HG03159 (cell line): ENCODE measurements at regions not wholly inside any gene's neighbourhood (a gene's known extent, or its start where the extent isn't known, plus 50 kb on each side); places are given as distances from the start of the nearest gene placed in this dataset.

ENCODE experiments used
- ATAC-seq: cut with Tn5 transposase; IDR thresholded peaks from one replicate; pipeline ENCODE4 v1.9.1; 2021; ENCODE audit warnings: mild to moderate bottlenecking, moderate library complexity; ENCODE audit not compliant: unreplicated experiment

- no peak for ATAC-seq
Measured at GRCh38 chr16:17676171-17676570, 205.4 kb upstream of the XYLT1 start.

- no peak for ATAC-seq
Measured at GRCh38 chr16:17668386-17668785, 197.6 kb upstream of the XYLT1 start.

DNA sequence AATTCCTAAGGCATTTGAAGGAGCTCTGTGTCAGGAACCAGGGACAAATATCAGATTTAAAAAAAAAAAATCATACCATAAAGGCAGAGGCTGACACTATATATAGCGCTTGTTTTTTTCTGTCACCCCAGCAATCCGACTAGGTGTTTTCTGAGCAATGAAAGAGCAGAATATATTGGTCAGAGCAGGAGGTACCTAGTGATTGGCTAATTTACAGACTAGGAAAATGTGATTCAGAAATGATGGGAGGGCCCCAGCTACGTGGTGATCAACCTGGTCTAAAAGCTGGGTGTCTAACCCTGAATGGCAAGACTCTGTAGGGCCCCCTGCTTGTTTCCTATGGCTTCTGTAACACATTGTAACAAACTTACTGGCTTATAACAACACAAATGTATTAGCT lies 195.5 kb upstream of the XYLT1 start:
- no peak for ATAC-seq

DNA sequence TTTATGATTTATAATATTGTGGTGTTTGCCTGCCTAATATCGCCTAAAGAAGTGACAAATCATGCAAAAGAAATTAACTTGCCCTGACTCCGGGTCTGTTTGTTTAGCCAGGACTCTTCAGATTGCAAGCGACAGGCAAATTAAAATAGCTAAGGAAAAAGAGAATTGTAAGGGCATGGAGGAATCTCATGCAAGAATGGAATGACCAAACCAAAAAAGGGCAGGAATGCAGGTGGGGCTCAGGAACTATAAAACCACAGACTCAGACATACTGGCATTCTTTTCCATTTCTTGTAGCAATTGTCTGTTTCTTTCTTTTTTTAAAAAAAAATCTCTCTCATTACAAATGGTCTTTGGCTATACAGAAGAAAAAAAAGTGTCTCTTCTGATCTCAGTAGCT lies 188.1 kb upstream of the XYLT1 start:
- no peak for ATAC-seq

- ATAC-seq, result no peak
Measured at GRCh38 chr16:17657045-17657444, 186.3 kb upstream of the XYLT1 start.

GRCh38 chr16:17654571-17654970 lies 183.8 kb upstream of the XYLT1 start:
- no peak for ATAC-seq

GRCh38 chr16:17654142-17654541 lies 183.4 kb upstream of the XYLT1 start:
- no peak for ATAC-seq

GRCh38 chr16:17647879-17648872 lies 177.4 kb upstream of the XYLT1 start:
- ATAC-seq, result no peak

DNA sequence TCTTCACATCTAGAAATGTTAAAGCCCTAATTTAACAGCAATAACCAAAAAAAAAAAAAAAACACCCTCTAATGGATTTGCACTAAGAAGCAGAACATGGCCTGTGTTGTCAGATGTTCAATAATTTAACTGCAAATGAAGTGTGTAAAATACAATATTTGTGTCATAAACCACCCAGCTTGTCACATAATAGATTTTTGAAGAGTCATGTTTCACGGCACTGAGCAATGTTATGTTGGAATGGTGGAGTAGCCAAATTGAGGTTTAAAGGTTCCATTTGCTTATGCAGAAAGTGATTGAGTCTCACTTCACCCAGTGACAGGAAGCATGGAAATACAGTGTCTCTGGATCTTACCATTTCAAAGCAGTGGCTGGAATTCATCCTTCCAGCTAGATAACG lies 173.2 kb upstream of the XYLT1 start:
- no peak for ATAC-seq

- no peak for ATAC-seq
Measured at GRCh38 chr16:17641990-17642389, 171.2 kb upstream of the XYLT1 start.

DNA sequence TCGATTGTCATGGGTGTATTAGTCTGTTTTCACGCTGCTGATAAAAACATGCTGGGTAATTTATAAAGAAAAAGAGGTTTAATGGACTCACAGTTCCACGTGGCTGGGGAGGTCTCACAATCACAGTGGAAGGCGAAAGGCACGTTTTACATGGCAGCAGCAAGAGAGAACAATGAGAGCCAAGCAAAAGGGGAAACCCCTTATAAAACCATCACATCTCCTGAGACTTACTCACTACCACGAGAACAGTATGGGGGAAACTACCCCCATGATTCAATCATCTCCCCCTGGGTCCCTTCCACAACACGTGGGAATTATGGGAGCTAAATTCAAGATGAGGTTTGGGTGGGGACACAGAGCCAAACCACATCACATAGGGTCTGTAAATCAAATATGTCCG lies 167.4 kb upstream of the XYLT1 start:
- no peak for ATAC-seq

- ATAC-seq, result no peak
Measured at GRCh38 chr16:17635183-17635582, 164.4 kb upstream of the XYLT1 start.

DNA sequence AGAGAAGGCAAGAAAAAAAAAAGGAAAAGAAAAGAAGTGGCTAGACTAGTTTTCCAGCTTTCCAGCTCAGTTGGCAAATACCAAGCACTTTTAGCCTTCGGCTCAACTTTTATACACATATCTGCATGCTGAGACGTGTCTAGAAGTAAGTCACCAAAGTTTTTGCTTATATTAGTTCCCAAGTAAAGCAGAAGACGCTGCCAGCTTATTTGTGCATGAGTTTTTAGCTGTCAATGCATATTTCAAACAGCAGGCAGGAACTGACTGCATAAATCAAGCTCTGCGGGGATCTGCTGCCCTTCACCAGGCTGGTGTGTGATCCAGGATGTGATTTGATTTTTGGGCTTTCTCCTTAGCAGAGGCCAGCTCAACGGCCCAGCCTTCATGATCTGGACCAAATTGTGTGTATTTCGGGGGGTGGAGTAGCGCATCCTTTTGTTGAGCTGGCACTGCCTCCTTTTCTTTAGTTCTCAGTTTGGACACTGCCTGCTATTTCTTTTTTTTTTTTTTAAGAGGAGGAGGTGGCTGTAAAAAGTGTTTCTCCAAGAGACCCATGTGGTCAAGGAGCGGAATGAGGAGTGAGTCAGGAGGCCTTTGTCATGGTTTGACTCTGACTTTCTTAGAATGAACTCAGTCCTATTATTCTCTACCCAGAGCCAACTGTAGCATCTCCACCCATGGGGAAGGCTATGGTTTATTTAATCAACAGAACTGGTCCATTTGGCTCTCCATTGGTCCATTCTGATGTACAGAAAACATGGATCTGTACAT lies 162.6 kb upstream of the XYLT1 start:
- no peak for ATAC-seq

- ATAC-seq, result no peak
Measured at GRCh38 chr16:17632667-17633066, 161.9 kb upstream of the XYLT1 start.

DNA sequence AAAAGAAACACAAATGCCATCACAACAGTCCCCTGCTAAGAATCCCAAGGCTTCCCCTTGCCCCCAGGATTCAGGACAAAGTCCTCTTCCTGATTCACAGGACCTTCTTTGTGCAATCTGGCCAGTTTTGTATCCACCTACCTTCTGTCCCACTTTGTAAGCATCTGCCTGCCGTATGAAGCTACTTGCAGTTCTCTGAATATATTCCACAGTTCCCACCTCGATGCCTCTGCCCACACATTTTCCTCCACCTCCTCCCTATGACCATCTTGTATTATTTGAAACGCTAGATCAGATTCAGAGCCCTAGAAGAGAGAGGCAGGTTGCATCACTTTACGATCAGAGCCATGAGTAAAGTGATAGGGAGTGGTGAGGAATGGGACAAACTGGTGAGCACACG lies 159.2 kb upstream of the XYLT1 start:
- ATAC-seq, result no peak

DNA sequence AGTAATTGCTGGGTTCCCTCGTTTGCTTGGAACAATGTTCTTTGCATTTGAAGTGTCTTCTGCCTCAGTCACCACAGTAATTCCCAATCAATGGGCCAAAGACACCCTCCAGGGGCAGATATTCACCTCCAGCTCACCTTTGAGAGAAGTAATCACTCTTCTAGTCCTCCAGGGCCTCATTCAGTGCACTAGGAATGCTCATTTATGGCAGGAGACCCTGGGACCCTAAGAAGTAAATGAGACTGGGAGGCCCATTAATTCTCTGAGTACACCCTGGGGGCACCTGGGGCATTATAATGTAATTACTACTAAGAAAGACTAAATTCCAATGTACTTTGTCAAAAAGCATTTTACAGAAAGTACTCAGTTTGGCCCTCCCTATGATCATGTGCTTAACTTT lies 158.2 kb upstream of the XYLT1 start:
- ATAC-seq, result no peak

DNA sequence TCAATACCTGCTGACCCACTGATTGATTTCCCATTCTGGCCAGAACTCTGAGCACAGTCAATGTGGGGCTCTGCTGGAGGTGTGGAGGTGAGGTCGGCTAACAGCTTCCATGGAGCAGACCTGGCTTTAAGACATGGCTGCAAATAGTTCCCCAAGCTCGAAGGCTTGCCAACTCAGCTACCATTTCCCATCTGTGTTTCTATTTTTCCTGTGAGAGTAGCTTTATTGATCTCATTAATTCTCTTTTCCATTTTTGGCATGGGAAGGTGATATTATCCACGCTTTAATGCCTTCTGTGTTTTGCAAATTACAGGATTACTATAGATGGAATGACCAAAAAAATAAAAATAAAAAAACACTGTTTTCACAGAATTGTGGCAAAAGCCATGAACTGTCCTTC lies 151.6 kb upstream of the XYLT1 start:
- no peak for ATAC-seq

DNA sequence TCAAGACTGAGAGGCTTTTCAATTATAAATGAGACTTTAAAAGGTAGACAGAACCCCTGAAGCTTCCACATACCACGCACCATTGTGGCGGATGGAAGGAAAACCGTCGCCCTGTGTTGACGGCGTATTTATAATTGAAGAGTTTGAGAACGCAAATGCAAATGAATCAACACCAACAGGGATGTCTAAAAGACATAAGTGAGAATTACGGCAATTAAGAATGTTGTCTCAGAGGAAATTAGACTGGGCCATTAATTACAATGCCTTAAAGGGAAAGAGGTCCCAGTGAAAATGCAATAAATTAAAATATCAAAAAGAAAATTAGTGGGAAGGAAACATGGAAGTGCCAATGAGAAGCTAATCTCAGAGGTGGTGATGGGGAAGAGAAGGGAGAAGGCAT lies 148.5 kb upstream of the XYLT1 start:
- no peak for ATAC-seq

GRCh38 chr16:17617021-17617552 lies 146.3 kb upstream of the XYLT1 start:
- ATAC-seq, result no peak

DNA sequence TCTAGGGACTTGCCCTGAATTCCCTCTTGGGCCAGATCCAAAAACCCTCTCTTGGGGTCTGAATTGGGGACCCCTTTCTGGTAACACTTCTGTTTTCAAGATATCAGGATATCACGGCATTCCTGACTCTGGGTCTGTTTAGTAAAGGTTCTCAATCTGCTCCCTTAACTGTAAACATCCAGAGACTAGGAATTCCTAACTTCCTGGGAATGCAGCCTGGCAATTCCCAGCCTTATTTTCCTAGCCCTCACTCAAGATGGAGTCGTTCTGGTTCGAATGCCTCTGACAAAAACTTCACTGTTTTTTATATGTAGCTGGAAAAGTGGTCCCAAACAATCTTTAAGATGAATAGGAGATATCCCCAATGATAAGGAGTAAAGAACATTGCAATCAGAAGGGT lies 141.6 kb upstream of the XYLT1 start:
- ATAC-seq, result no peak

DNA sequence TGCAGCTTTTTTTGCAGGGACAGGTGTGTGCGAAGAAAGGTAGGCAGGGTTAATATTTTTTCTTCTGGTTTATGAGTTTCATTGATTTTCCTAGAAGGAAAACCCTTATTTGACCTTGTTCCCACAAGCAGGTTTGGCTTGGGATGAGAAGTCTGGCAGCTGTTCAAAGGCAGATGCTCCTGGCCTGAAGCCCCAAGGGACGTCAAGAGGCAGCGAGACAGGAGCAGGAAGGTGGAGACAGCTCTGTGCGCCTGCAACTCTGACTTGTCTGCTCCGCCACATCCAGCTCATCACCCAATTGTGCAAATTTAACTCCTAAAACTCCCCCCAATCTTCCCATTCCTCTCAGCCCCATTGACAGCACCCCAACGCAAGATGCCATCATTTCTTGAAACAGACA lies 136.8 kb upstream of the XYLT1 start:
- ATAC-seq, result no peak

DNA sequence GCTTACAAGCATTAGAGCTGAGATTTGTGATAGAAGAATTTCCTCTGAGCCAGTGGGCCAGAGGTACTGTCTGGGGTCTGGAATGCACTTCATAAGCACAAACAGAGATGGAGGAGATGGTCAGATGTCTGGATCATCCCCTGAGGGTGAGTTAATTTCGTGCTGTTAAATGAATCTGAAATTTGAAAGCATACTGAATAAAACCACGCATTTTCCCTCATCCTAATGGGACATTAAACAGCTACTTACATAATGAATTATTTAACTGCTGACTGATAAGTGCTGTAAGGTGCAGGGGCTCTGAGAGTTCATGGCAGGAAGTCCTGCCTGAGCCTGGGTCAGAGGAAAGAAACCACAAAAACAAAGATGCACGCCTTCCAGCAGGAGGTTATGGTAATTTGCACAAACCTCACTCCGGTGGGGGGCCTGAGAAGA lies 136.3 kb upstream of the XYLT1 start:
- ATAC-seq, result no peak
